ENCODE measurements at regions not wholly inside any gene's neighbourhood (a gene's known extent, or its start where the extent isn't known, plus 50 kb on each side); places are given as distances from the start of the nearest gene placed in this dataset.

DNA sequence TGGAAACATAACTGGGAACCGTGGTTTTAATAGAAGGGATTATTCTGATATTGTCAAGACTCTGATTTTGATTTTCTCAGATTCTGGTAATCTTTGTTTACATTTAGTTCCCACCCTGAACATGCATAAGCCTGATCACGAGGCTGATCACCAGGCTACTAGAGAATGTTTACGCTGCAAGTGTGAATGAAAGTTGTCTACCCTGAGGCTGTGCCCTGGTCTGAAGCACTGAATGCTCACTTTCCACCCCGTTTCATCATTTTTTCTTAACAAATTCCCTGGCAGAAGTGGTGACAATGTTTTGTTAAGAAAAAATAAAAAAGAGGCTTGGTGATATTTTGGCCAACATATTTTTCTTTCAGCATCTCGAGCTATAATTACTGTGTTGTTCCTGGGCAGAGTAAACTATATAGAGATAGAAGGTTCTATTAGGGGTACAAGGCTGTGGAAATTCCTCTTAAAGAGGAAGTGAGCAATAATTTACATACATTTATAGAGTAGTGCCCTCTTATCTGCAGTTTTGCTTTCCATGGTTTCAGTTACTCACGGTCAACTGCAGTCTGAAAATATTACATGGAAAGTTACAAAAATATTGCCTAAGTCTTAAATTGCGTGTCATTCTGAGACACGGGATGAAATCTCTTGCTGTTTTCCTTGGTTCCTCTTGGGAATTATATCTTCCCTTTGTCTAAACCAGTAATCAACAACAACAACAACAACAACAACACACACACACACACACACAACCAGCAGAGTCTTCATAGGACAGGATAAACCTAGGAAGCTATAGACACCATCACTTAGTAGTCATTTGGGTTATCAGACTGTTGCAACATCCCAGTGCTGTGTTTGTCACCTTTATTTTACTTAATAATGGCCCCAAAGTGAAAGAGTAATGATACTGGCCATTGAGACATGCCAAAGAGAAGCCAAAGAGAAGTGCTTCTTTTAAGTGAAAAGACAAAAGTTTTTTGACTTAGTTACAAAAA is 566.6 kb upstream of the CITED2 start (continued):
- TF ChIP-seq, protein P1, sequence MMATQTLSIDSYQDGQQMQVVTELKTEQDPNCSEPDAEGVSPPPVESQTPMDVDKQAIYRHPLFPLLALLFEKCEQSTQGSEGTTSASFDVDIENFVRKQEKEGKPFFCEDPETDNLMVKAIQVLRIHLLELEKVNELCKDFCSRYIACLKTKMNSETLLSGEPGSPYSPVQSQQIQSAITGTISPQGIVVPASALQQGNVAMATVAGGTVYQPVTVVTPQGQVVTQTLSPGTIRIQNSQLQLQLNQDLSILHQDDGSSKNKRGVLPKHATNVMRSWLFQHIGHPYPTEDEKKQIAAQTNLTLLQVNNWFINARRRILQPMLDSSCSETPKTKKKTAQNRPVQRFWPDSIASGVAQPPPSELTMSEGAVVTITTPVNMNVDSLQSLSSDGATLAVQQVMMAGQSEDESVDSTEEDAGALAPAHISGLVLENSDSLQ (IDR thresholded peaks at IDR 0.05) = no peak
- TF ChIP-seq SMARCA4 (IDR thresholded peaks at IDR 0.05) (peak; percentile 33; the same call in 1 of the 2 replicates), JUND (IDR thresholded peaks at IDR 0.05; ENCODE audit: borderline replicate concordance, low read depth, low read length) (no peak), JUND (tag; IDR thresholded peaks at IDR 0.05; ENCODE audit: borderline replicate concordance, low read depth, low read length) (no peak), ARID1B (IDR thresholded peaks at IDR 0.05) (peak; percentile 47; the same call in 1 of the 2 replicates), NR2C2 (CRISPR knock-in tag; IDR thresholded peaks at IDR 0.05) (no peak), NR2C2 (tag; IDR thresholded peaks at IDR 0.05) (peak; percentile 43), TRIM24 (IDR thresholded peaks at IDR 0.05) (peak; percentile 25 to 29; a peak in 1 of 4 replicates), MCM5 (IDR thresholded peaks at IDR 0.05; ENCODE audit: low read depth) (no peak), FOXJ2 (tag; IDR thresholded peaks at IDR 0.05) (peak; percentile 83), EHMT2 (IDR thresholded peaks at IDR 0.05) (peak; percentile 31; the same call in 1 of the 2 replicates), ZNF436 (CRISPR knock-in tag; IDR thresholded peaks at IDR 0.05) (no peak), MED1 (CRISPR knock-in tag; IDR thresholded peaks at IDR 0.05; ENCODE audit: borderline replicate concordance) (no peak), DPF2 (IDR thresholded peaks at IDR 0.05) (peak; percentile 28; the same call in 1 of the 2 replicates), ELF2 (CRISPR knock-in tag; IDR thresholded peaks at IDR 0.05) (no peak)
- TF ChIP-seq, protein P2, sequence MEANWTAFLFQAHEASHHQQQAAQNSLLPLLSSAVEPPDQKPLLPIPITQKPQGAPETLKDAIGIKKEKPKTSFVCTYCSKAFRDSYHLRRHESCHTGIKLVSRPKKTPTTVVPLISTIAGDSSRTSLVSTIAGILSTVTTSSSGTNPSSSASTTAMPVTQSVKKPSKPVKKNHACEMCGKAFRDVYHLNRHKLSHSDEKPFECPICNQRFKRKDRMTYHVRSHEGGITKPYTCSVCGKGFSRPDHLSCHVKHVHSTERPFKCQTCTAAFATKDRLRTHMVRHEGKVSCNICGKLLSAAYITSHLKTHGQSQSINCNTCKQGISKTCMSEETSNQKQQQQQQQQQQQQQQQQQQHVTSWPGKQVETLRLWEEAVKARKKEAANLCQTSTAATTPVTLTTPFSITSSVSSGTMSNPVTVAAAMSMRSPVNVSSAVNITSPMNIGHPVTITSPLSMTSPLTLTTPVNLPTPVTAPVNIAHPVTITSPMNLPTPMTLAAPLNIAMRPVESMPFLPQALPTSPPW (CRISPR knock-in tag; IDR thresholded peaks at IDR 0.05) = 0 out of 2 replicates have a peak, but pooled peaks have one; percentile 18
- TF ChIP-seq, protein P3, sequence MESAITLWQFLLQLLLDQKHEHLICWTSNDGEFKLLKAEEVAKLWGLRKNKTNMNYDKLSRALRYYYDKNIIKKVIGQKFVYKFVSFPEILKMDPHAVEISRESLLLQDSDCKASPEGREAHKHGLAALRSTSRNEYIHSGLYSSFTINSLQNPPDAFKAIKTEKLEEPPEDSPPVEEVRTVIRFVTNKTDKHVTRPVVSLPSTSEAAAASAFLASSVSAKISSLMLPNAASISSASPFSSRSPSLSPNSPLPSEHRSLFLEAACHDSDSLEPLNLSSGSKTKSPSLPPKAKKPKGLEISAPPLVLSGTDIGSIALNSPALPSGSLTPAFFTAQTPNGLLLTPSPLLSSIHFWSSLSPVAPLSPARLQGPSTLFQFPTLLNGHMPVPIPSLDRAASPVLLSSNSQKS (CRISPR knock-in tag; IDR thresholded peaks at IDR 0.05) = no peak

Data from K562 (cell line).